ENCODE measurements at regions not wholly inside any gene's neighbourhood (a gene's known extent, or its start where the extent isn't known, plus 50 kb on each side); places are given as distances from the start of the nearest gene placed in this dataset.

DNA sequence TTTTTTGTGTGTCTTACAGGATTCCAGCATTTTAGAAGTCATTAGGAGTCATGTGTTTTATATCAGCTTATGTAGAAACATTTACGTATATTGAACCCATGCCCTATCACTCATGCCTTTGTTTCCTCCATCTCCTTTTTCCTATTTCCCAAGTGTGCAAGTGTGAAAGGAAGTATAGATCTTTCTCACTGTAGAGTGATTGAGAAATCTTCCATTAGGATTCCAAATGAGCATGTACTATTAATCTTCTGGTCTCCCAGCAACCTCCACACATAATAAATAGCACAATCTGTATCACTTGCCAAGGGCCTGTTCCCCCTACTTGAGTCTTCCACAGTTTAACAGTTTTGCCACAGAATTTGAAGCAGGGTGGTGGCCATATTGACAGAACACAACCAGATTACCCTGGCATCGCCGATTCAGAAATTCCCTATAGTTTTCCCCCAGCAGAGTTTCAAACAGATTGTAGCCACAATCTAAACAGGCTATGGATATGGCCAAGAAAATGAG is 1052.8 kb downstream of the TTLL7 start:
- no peak for DNase-seq (ENCODE audit: low read depth)
- TF ChIP-seq, protein P1, sequence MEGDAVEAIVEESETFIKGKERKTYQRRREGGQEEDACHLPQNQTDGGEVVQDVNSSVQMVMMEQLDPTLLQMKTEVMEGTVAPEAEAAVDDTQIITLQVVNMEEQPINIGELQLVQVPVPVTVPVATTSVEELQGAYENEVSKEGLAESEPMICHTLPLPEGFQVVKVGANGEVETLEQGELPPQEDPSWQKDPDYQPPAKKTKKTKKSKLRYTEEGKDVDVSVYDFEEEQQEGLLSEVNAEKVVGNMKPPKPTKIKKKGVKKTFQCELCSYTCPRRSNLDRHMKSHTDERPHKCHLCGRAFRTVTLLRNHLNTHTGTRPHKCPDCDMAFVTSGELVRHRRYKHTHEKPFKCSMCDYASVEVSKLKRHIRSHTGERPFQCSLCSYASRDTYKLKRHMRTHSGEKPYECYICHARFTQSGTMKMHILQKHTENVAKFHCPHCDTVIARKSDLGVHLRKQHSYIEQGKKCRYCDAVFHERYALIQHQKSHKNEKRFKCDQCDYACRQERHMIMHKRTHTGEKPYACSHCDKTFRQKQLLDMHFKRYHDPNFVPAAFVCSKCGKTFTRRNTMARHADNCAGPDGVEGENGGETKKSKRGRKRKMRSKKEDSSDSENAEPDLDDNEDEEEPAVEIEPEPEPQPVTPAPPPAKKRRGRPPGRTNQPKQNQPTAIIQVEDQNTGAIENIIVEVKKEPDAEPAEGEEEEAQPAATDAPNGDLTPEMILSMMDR (IDR thresholded peaks at IDR 0.05; ENCODE audit: insufficient read depth, low read depth, low read length, missing control alignments): no peak
- no peak overlapping the region for H3K4me3 ChIP-seq (ENCODE audit: low read length)

- TF ChIP-seq, protein P1 (IDR thresholded peaks at IDR 0.05; ENCODE audit: insufficient read depth, low read depth, low read length, missing control alignments): no peak
Measured at GRCh38 chr1:82944822-82945221, 1054.1 kb downstream of the TTLL7 start.

GRCh38 chr1:82934074-82934473 is 1064.9 kb downstream of the TTLL7 start:
- no peak overlapping the region for H3K4me3 ChIP-seq (ENCODE audit: low read length)
- DNase-seq (ENCODE audit: low read depth): no peak
- TF ChIP-seq, protein P1 (IDR thresholded peaks at IDR 0.05; ENCODE audit: insufficient read depth, low read depth, low read length, missing control alignments): no peak

More at GRCh38 chr1:82944822-82945221, 1054.1 kb downstream of the TTLL7 start:
- no peak overlapping the region for H3K4me3 ChIP-seq (ENCODE audit: low read length)
- DNase-seq (ENCODE audit: low read depth): no peak

GRCh38 chr1:82932727-82933126 is 1066.2 kb downstream of the TTLL7 start:
- no peak for DNase-seq (ENCODE audit: low read depth)
- H3K4me3 ChIP-seq (ENCODE audit: low read length): no peak overlapping the region
- TF ChIP-seq, protein P1 (IDR thresholded peaks at IDR 0.05; ENCODE audit: insufficient read depth, low read depth, low read length, missing control alignments): no peak

DNA sequence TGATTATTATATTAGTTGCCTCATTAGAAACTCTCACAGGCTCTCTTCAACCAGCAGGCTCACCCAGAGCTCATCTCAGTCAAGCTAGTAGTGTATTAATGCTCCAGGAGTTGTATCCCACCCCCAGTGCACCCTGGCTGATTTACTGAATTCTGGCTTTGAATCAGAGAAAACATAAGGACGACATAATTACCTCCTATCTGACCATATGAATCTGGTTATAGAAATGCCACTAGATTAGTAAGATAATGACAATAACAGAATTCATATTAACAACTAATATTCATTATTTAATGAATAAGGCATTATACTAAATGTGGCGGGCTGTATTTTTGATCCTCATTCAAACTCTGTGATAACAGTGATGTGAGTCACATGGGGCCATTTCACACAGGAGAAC is 1066.7 kb downstream of the TTLL7 start:
- H3K4me3 ChIP-seq (ENCODE audit: low read length): no peak overlapping the region
- DNase-seq (ENCODE audit: low read depth): no peak
- TF ChIP-seq, protein P1 (IDR thresholded peaks at IDR 0.05; ENCODE audit: insufficient read depth, low read depth, low read length, missing control alignments): no peak

- TF ChIP-seq, protein P1 (IDR thresholded peaks at IDR 0.05; ENCODE audit: insufficient read depth, low read depth, low read length, missing control alignments): no peak
- no peak for DNase-seq (ENCODE audit: low read depth)
- no peak overlapping the region for H3K4me3 ChIP-seq (ENCODE audit: low read length)
Measured at GRCh38 chr1:82931006-82931405, 1067.9 kb downstream of the TTLL7 start.

- TF ChIP-seq, protein P1 (IDR thresholded peaks at IDR 0.05; ENCODE audit: insufficient read depth, low read depth, low read length, missing control alignments): no peak
- DNase-seq (ENCODE audit: low read depth): no peak
- no peak overlapping the region for H3K4me3 ChIP-seq (ENCODE audit: low read length)
Measured at GRCh38 chr1:82927753-82928152, 1071.2 kb downstream of the TTLL7 start.
